ENCODE measurements at regions not wholly inside any gene's neighbourhood (a gene's known extent, or its start where the extent isn't known, plus 50 kb on each side); places are given as distances from the start of the nearest gene placed in this dataset.

DNA sequence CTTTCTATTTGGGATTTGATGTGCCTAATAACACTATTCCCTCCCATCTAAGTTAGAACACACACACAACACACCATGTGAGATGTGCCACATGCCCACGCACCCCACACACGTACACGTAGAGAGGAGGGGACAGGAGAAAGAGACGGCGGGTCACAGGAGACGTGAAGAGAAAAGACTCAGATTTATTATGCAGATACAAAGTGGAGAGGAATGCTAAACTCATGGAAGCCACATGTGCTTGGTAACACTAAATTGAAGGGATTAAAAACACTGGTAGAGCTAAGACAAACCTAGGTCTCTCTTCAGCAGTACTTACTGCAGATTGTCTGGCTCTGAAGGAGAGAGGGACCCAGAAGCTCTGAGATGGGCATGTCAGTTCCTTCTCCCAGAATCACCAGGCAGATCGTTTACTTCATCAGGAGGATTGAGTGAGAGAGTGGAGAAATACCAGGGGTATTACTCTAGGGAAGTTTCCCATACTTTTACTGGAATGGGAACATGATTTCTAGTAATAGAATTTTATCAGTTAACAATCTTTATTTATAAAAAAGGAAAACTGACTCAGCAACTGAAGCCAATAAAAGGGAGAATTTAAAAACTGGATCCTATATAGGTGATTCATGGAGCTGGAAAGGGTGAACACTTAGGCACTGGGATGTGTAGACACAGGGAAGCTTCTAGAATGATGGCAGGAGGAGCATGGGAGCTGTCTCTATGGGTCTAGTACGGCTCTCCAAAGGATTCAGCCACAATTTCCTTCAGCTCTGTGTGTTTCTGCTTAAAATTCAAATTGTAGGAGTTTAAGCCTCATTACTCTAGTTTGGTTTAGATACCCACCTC is 139.4 kb downstream of the MACIR start:
- ATAC-seq (no peak), DNase-seq (no peak)
- H3K27ac ChIP-seq: no peak overlapping the region
- no peaks in the 10 kb centered on the region for H3K36me3 ChIP-seq (replicated peaks in 1 of 2; ENCODE audit: insufficient read depth in 1 of 2, low read depth in 2 of 2)
- no peak for TF ChIP-seq POLR2A (IDR thresholded peaks at IDR 0.05)
- TF ChIP-seq, protein P1, sequence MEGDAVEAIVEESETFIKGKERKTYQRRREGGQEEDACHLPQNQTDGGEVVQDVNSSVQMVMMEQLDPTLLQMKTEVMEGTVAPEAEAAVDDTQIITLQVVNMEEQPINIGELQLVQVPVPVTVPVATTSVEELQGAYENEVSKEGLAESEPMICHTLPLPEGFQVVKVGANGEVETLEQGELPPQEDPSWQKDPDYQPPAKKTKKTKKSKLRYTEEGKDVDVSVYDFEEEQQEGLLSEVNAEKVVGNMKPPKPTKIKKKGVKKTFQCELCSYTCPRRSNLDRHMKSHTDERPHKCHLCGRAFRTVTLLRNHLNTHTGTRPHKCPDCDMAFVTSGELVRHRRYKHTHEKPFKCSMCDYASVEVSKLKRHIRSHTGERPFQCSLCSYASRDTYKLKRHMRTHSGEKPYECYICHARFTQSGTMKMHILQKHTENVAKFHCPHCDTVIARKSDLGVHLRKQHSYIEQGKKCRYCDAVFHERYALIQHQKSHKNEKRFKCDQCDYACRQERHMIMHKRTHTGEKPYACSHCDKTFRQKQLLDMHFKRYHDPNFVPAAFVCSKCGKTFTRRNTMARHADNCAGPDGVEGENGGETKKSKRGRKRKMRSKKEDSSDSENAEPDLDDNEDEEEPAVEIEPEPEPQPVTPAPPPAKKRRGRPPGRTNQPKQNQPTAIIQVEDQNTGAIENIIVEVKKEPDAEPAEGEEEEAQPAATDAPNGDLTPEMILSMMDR (IDR thresholded peaks at IDR 0.05): no peak
- 78 to 82% methylated on average over 8 of the region's 8 CpGs for WGBS, 2 donors
- H3K4me1 ChIP-seq: no peaks in the 10 kb centered on the region
- no peaks in the 10 kb centered on the region for H3K9me3 ChIP-seq
- H3K4me3 ChIP-seq: no peak overlapping the region
- intact Hi-C loops (cut with DNase I): no loop called here
- H3K27me3 ChIP-seq: no peaks in the 10 kb centered on the region

DNA sequence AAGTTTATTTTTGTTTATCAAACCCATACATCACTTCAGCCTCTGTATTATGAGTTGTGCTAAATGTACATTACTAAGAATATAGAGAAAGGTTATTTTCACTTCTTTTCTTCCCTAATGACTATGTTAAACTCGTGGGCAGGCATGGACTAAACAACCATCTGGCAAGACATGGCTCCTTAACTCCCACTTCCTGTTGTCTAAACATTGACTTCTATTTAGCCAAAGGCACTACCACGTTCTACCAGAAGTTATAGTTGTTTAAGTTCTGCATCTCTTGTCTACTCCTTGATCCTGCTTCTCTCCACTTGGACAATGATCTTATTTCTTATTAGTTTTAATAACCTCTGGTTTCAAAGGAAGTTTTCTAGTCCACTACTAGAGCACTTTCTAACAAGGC is 136.1 kb downstream of the MACIR start:
- H3K4me1 ChIP-seq: no peaks in the 10 kb centered on the region
- WGBS, 2 donors: 47 to 49% methylated on average over 2 of the region's 2 CpGs
- no peak for ATAC-seq
- H3K4me3 ChIP-seq: no peak overlapping the region
- H3K27me3 ChIP-seq: no peaks in the 10 kb centered on the region
- no peak for TF ChIP-seq POLR2A (IDR thresholded peaks at IDR 0.05)
- TF ChIP-seq, protein P1 (IDR thresholded peaks at IDR 0.05): no peak
- DNase-seq: no peak
- H3K9me3 ChIP-seq: no peaks in the 10 kb centered on the region
- no peak overlapping the region for H3K27ac ChIP-seq
- no peaks in the 10 kb centered on the region for H3K36me3 ChIP-seq (replicated peaks in 1 of 2; ENCODE audit: insufficient read depth in 1 of 2, low read depth in 2 of 2)
- intact Hi-C loops (cut with DNase I): no loop called here

DNA sequence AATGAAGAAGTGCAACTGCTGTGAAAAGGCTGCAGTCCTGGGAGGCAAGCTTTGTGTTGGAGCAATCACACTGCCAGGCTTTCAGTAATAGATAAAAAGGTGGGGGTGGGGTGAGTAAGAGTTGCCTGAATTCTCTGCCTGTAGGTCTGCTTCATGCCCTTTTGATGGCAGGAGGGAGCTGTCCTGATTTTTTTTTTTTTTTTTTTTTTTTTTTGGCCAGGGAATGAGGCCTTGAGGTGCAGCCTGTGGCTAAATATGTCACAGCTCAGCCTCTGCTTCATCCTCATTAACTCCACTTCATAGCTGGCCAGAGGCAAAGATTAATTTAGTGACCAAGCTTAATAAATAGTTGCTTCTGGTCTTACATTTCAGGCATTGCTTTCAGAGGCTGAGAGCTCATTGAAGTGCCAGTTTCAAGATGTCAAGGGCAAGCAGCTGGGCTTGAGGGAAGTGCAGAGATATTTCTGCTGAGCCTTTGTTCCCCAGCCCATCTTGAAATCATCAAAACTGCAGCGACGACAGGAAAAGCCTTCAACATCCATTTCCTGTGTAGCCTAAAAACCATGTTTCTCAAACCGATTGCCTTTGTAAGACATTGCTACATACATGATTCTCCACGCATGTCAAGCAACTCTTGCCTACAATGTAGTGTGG is 134.7 kb downstream of the MACIR start:
- intact Hi-C loops (cut with DNase I): no loop called here
- 50 to 75% methylated on average over 4 of the region's 4 CpGs for WGBS, 2 donors
- Histone ChIP-seq H3K4me1 (no peaks in the 10 kb centered on the region), H3K27ac (no peak overlapping the region), H3K27me3 (no peaks in the 10 kb centered on the region), H3K4me3 (no peak overlapping the region), H3K9me3 (no peaks in the 10 kb centered on the region), H3K36me3 (replicated peaks in 1 of 2; ENCODE audit: insufficient read depth in 1 of 2, low read depth in 2 of 2) (no peaks in the 10 kb centered on the region)
- DNase-seq: peak in 1 of 4 donors; percentile 15
- TF ChIP-seq POLR2A (IDR thresholded peaks at IDR 0.05): no peak
- TF ChIP-seq, protein P1 (IDR thresholded peaks at IDR 0.05): peak in 1 of 7 experiments; percentile 3
- no peak for ATAC-seq

DNA sequence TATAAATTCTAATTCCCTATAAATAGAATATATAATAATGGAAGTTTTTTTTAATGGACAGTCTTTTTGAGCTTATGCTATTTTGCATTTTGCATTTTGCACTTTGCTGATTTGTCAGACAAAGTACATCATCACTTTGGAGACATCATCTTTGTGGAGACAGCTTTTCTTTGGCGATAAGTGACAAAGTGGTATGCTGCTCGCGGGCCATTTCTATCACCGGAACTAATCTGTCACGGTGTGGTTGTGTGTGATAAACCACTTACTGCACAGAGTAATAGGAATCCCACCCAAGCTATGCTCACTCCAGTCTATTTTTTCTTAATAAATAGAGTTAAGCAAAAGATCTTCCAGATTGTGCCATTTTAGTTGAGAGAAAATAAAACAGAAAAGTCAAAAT is 133.1 kb downstream of the MACIR start:
- Histone ChIP-seq H3K4me3 (no peak overlapping the region), H3K27me3 (no peaks in the 10 kb centered on the region), H3K4me1 (no peaks in the 10 kb centered on the region), H3K36me3 (replicated peaks in 1 of 2; ENCODE audit: insufficient read depth in 1 of 2, low read depth in 2 of 2) (no peaks in the 10 kb centered on the region), H3K9me3 (no peaks in the 10 kb centered on the region), H3K27ac (no peak overlapping the region)
- no peak for DNase-seq
- TF ChIP-seq, protein P1 (IDR thresholded peaks at IDR 0.05): no peak
- no peak for TF ChIP-seq POLR2A (IDR thresholded peaks at IDR 0.05)
- intact Hi-C loops (cut with DNase I): no loop called here
- ATAC-seq: no peak
- 90 to 93% methylated on average over 5 of the region's 5 CpGs for WGBS, 2 donors
